Astrocyte (in vitro differentiated cells and primary cell): ENCODE measurements at regions not wholly inside any gene's neighbourhood (a gene's known extent, or its start where the extent isn't known, plus 50 kb on each side); places are given as distances from the start of the nearest gene placed in this dataset.

ENCODE experiments used
- EZH2 ChIP-seq: IDR thresholded peaks from 2 replicates; pipeline ENCODE4 v1.6.1; 2012; ENCODE audit warnings: mild to moderate bottlenecking, low read length, inconsistent platforms; ENCODE audit not compliant: insufficient read depth
- TF ChIP-seq, protein P1 (sequence below): IDR thresholded peaks from 2 replicates; pipeline ENCODE4 v1.5.1; 2011; ENCODE audit warnings: low read depth, mild to moderate bottlenecking, inconsistent platforms, low read length, moderate library complexity; ENCODE audit not compliant: insufficient read depth

- TF ChIP-seq EZH2 = no peak
- TF ChIP-seq, protein P1, sequence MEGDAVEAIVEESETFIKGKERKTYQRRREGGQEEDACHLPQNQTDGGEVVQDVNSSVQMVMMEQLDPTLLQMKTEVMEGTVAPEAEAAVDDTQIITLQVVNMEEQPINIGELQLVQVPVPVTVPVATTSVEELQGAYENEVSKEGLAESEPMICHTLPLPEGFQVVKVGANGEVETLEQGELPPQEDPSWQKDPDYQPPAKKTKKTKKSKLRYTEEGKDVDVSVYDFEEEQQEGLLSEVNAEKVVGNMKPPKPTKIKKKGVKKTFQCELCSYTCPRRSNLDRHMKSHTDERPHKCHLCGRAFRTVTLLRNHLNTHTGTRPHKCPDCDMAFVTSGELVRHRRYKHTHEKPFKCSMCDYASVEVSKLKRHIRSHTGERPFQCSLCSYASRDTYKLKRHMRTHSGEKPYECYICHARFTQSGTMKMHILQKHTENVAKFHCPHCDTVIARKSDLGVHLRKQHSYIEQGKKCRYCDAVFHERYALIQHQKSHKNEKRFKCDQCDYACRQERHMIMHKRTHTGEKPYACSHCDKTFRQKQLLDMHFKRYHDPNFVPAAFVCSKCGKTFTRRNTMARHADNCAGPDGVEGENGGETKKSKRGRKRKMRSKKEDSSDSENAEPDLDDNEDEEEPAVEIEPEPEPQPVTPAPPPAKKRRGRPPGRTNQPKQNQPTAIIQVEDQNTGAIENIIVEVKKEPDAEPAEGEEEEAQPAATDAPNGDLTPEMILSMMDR = no peak
Observed at GRCh38 chr1:189357317-189357716, 1120.3 kb downstream of the BRINP3 start.
